Psoas muscle (tissue), 7 donors: ENCODE measurements at regions not wholly inside any gene's neighbourhood (a gene's known extent, or its start where the extent isn't known, plus 50 kb on each side); places are given as distances from the start of the nearest gene placed in this dataset.
"Not testable (repeated sequence)": the region's sequence is repeated elsewhere in the genome, so short reads cannot be mapped to it uniquely, and the experiment has no call there.

Experiments
- ATAC-seq, 4 donors: fragments of 200-7000 bp; cut with Tn5 transposase; one replicate each; pipeline ENCODE4 v1.9.1; 2020; ENCODE audit warnings: moderate library complexity in 3 of 4, mild to moderate bottlenecking in 2 of 4
- DNase-seq, 2 donors: peaks; one replicate each; pipeline ENCODE4 v3.0.0-alpha.2; 2020
- H3K27ac ChIP-seq: fragments of 200-600 bp; one replicate; pipeline ENCODE4 v1.8.0; 2022
- H3K27me3 ChIP-seq, 3 donors: fragments of 200-600 bp in 1 of 3; one replicate each; pipeline versions ENCODE4 v1.6.1 to v1.8.0; 2013 to 2022; ENCODE audit warnings: low read length in 2 of 3, mild to moderate bottlenecking in 2 of 3, moderate library complexity in 1 of 3; ENCODE audit not compliant: insufficient read depth in 3 of 3
- H3K36me3 ChIP-seq, 2 donors: fragments of 200-600 bp in 1 of 2; one replicate each; pipeline versions ENCODE4 v1.6.1 to v1.8.0; 2013 to 2022; ENCODE audit warnings: low read depth in 1 of 2, mild to moderate bottlenecking in 1 of 2, moderate library complexity in 1 of 2; ENCODE audit not compliant: insufficient read depth in 1 of 2
- H3K4me1 ChIP-seq: fragments of 200-600 bp; one replicate; pipeline ENCODE4 v1.8.0; 2022
- H3K4me3 ChIP-seq: fragments of 200-600 bp; one replicate; pipeline ENCODE4 v1.8.0; 2022; ENCODE audit warnings: mild to moderate bottlenecking
- H3K9me3 ChIP-seq: fragments of 200-600 bp; one replicate; pipeline ENCODE4 v1.8.0; 2022
- CTCF ChIP-seq: fragments of 200-600 bp; IDR thresholded peaks from one replicate; pipeline ENCODE4 v1.8.0; 2022; ENCODE audit warnings: antibody characterized with exemption
- WGBS, 3 donors: extraction: QIAGEN DNeasy Blood & Tissue Kit; methylation state at CpG; one replicate each; pipeline versions ENCODE4 v1.1.6 to v1.1.7; 2013; 5-methylcytosine and 5-hydroxymethylcytosine counted together
- intact Hi-C, 2 donors: fragments of 100-400 bp; cut with DNase I; formaldehyde crosslinking; loops; one replicate each; pipeline versions ENCODE4 v1.11.0 to v1.14.2; 2022
- donor health status: healthy with polysubstance abuse.
- donor health status: DM: no; HTN: no; CAD: no; lungs with moderate emphysema.
- donor health status: Bipolar disorder and iron deficiency.
- donor health status: healthy.
- donor health status: DM: yes; HTN: yes; CAD: no.
- donor health status: DM: no; HTN: no; CAD: no.
- donor health status: DM: yes; HTN: yes; CAD: no.

DNA sequence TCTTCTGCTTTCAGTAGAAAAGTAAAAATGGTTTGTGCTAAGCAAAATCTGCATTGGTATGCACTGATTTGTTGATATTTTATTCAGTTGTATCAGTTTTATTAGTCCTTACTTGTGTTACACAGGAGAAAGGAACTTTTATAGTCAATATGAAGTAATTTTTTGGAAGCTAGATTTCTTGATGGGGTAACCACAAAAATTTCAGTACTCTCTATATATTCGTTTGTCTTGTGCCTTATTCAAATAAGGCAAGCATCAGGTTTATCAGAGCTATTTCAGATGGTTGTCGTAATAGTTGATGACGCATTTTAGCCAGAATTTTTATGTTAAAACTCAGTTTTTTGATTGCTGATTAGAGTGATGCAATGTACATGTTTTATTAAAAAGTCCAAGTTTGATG is 50.7 kb upstream of the NIPA1 start:
- ATAC-seq (no peak), DNase-seq (no peak)
- Histone ChIP-seq H3K9me3 (no peaks in the 10 kb centered on the region), H3K27ac (no peak overlapping the region), H3K36me3 (no peaks in the 10 kb centered on the region), H3K27me3 (no peaks in the 10 kb centered on the region), H3K4me1 (no peaks in the 10 kb centered on the region), H3K4me3 (no peak overlapping the region)
- 88 to 89% (median 89%) methylated on average over 3 of the region's 3 CpGs for WGBS, 3 donors
- intact Hi-C loops: no loop called here
- TF ChIP-seq CTCF: no peak

- H3K4me3 ChIP-seq, intact Hi-C loops, ATAC-seq: not testable (repeated sequence)
Observed at GRCh38 chr15:22736200-22736599, 50.2 kb upstream of the NIPA1 start.

More at GRCh38 chr15:22736200-22736599, 50.2 kb upstream of the NIPA1 start:
- DNase-seq, H3K36me3 ChIP-seq, H3K27ac ChIP-seq, H3K4me1 ChIP-seq, H3K27me3 ChIP-seq, H3K9me3 ChIP-seq: not testable (repeated sequence)
